HUES64 (cell line): ENCODE measurements at regions not wholly inside any gene's neighbourhood (a gene's known extent, or its start where the extent isn't known, plus 50 kb on each side); places are given as distances from the start of the nearest gene placed in this dataset.
A peak's percentile ranks its signal among the peaks of the same experiment; 100 is the strongest.
"Not testable (repeated sequence)": the region's sequence is repeated elsewhere in the genome, so short reads cannot be mapped to it uniquely, and the experiment has no call there.

Experiments used
- H3K27ac ChIP-seq: 2 replicates; pipeline ENCODE4 v1.7.0; 2013; ENCODE audit warnings: low read depth, low read length, inconsistent platforms
- H3K27me3 ChIP-seq: 2 replicates; pipeline ENCODE4 v1.6.1; 2013; ENCODE audit warnings: mild to moderate bottlenecking, low read length; ENCODE audit not compliant: insufficient read depth
- H3K36me3 ChIP-seq: 2 replicates; pipeline ENCODE4 v1.6.1; 2013; ENCODE audit warnings: mild to moderate bottlenecking, low read length; ENCODE audit not compliant: insufficient read depth
- H3K4me1 ChIP-seq: 2 replicates; pipeline ENCODE4 v1.6.1; 2013; ENCODE audit warnings: mild to moderate bottlenecking, low read length, moderate library complexity; ENCODE audit not compliant: insufficient read depth
- H3K4me3 ChIP-seq: 2 replicates; pipeline ENCODE4 v1.5.1; 2013; ENCODE audit warnings: mild to moderate bottlenecking, low read length, moderate library complexity
- H3K9ac ChIP-seq: 2 replicates; pipeline ENCODE4 v1.6.1; 2013; ENCODE audit warnings: mild to moderate bottlenecking, low read depth, low read length
- H3K9me3 ChIP-seq: 2 replicates; pipeline ENCODE4 v1.6.1; 2013; ENCODE audit warnings: low read depth, low read length; ENCODE audit not compliant: insufficient read depth
- WGBS: fragments of 150-250, 120-280 bp; methylation state at CpG from one replicate; pipeline ENCODE4 v1.1.7; 2013; ENCODE audit warnings: missing lambda C conversion rate; 5-methylcytosine and 5-hydroxymethylcytosine counted together

DNA sequence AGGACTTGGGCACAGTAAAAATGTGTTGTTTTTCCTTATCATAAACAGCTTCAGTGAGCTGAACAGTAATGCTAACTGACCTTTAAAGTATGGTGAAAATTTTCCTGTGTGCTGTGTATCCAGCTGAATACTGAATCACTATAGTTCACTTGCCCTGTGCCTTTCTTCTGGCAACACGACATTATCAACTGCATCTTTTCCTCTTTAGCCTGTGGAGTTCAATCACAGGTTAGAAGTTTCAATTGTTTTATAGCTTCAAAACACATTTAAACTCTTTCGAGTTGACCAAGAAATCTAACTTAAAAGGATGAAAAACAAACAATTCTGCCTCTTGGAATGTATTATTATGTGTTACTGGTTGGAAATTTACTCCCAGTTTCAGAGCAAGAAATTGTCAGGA is 1120.7 kb upstream of the ALCAM start:
- no peak overlapping the region for H3K27ac ChIP-seq
- H3K27me3 ChIP-seq = no peaks in the 10 kb centered on the region
- no peak overlapping the region for H3K9ac ChIP-seq
- WGBS = 96% methylated on average over 2 of the region's 2 CpGs
- H3K36me3 ChIP-seq = no peaks in the 10 kb centered on the region
- H3K9me3 ChIP-seq = no peaks in the 10 kb centered on the region
- peaks cover 8% of the 10 kb centered on the region; the same call in 1 of the 2 replicates for H3K4me1 ChIP-seq
- no peak overlapping the region for H3K4me3 ChIP-seq

DNA sequence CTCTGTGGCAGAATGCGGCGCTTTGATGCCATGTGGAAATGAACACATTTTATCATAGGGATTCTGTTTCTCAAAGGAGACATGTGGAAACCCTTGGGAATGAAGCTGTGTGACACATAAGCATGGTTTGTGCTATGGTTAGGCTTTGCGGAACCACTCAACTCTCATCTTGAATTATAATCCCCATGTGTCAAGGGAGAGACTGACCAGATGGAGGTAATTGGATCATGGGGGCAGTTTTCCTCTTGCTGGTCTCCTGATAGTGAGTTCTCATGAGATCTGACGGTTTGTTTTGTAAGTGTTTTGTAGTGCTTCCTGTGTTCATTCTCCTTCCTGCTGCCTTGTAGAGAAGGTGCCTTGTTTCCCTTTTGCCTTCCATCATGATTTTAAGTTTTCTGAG is 1109.2 kb upstream of the ALCAM start:
- H3K27ac ChIP-seq = no peak overlapping the region
- H3K9ac ChIP-seq = no peak overlapping the region
- H3K27me3 ChIP-seq = no peaks in the 10 kb centered on the region
- 0 out of 2 replicates have a peak, but pooled peaks cover 7% of the 10 kb centered on the region for H3K4me1 ChIP-seq
- no peak overlapping the region for H3K4me3 ChIP-seq
- H3K9me3 ChIP-seq = no peaks in the 10 kb centered on the region
- H3K36me3 ChIP-seq = no peaks in the 10 kb centered on the region
- 91% methylated on average over 4 of the region's 4 CpGs for WGBS

DNA sequence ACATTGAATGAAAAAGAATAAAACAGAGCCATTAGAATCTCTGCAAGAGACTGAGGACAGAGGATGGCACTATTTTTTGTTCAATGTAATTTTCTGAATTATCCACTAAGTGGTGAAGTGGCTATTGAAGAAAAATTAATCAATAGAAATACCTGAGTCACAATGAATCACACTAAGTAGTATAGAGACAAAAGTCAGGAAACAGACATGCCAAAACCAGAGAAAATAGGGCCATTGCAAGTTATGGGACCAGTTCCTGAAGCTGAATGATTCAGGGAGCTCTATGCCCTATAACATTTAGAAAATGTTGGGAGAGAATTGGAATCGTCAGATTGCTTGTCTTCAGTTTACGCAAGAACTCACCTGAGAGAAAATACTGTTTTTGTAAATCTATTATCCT is 1103.2 kb upstream of the ALCAM start:
- H3K9ac ChIP-seq = no peak overlapping the region
- 100% methylated on average over 2 of the region's 2 CpGs for WGBS

DNA sequence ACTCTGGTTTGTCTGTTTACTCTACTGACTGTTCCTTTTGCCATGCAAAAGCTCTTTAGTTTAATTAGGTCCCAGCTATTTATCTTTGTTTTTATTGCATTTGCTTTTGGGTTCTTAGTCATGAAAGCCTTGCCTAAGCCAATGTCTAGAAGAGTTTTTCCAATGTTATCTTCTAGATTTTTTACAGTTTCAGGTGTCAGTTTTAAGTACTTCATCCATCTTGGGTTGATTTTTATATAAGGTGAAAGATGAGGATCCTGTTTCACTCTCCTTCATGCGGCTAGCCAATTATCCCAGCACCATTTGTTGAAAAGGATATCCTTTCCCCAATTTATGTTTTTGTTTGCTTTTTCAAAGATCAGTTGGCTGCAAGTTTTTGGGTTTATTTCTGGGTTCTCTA is 1100.5 kb upstream of the ALCAM start:
- not testable (repeated sequence) for H3K9me3 ChIP-seq, H3K9ac ChIP-seq, H3K36me3 ChIP-seq, H3K4me1 ChIP-seq, H3K4me3 ChIP-seq, H3K27me3 ChIP-seq, H3K27ac ChIP-seq
- no CpG with 5 or more reads among the region's 1 CpG for WGBS

More for the DNA sequence above, 1103.2 kb upstream of the ALCAM start:
- no peaks in the 10 kb centered on the region for H3K27me3 ChIP-seq
- no peak overlapping the region for H3K27ac ChIP-seq
- H3K9me3 ChIP-seq = no peaks in the 10 kb centered on the region
- no peak overlapping the region for H3K4me3 ChIP-seq
- H3K36me3 ChIP-seq = no peaks in the 10 kb centered on the region
- no peaks in the 10 kb centered on the region for H3K4me1 ChIP-seq

DNA sequence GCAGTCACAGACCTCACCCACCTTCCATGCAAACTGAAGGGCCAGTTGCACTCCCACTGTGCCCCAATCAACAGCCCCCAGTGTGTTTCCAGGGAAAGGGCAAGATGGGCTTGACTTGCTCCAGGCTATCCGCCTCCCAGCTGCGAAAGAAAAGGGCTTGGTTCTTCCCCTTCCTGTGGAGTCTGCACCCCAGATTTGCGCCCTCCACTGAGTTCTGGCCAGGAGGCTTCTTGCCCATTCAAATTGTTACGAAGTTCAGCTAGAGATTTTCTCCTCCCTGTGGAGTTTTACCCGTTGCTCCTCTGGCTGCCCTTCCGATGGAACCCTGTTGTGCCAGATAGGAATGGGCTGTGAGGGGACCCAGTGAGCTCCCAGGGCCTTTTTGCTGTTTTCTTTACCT is 1096.9 kb upstream of the ALCAM start:
- peaks cover 12% of the 10 kb centered on the region for H3K9me3 ChIP-seq
- WGBS = 82% methylated on average over 6 of the region's 6 CpGs
- H3K4me3 ChIP-seq = no peak overlapping the region
- no peak overlapping the region for H3K9ac ChIP-seq
- H3K4me1 ChIP-seq = no peaks in the 10 kb centered on the region
- H3K27me3 ChIP-seq = no peaks in the 10 kb centered on the region
- H3K27ac ChIP-seq = no peak overlapping the region
- H3K36me3 ChIP-seq = no peaks in the 10 kb centered on the region

DNA sequence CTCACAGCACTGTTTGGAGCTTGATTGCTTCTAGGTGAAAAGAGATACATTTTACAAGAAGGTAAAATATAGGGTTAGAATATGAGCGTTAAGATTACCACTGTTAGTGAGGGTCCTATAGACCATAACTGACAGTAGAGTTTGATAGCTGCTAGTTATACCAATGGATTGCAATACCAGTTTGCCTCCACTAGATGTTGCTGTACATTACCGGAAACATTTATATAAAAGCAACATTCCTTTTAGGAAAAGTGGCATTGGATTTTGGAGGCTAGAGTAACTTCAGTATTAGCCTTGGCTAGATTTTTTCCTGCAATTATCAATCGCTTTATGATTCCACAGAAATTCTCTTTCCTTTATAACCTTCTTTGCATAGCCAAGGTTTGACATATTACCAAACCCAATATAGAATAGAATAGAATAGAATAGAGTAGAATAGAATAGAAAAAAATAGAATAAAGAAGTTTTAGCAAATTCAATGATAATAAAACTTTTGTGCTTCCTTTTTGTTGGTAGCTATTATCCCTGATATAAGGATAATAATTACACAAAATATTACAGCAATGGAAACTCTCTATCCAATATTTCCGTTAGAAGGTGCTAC is 1093.6 kb upstream of the ALCAM start:
- H3K9me3 ChIP-seq = peaks cover 45% of the 10 kb centered on the region
- H3K9ac ChIP-seq = no peak overlapping the region
- H3K27ac ChIP-seq = no peak overlapping the region
- no peaks in the 10 kb centered on the region for H3K4me1 ChIP-seq
- no peaks in the 10 kb centered on the region for H3K27me3 ChIP-seq
- H3K36me3 ChIP-seq = no peaks in the 10 kb centered on the region
- 47% methylated on average over 3 of the region's 4 CpGs for WGBS
- H3K4me3 ChIP-seq = no peak overlapping the region

DNA sequence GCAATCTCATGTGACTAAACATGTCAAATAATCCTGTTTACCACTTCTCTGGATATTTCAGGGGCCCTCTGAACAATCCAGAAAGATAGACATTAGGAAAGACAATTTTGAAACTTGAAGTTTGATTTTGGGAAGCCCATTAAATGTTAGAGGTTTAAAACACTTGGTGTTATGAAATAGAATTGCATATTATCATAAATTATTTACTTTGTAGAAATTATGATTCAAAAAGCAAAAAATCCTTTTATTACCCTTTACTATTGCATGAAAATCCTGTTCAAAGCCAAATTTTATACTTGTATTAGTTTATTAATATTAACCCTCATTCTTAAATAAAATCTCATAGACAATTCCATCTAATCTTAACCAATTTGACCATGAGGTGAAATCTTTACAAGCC is 1091.5 kb upstream of the ALCAM start:
- no peaks in the 10 kb centered on the region for H3K4me1 ChIP-seq

DNA sequence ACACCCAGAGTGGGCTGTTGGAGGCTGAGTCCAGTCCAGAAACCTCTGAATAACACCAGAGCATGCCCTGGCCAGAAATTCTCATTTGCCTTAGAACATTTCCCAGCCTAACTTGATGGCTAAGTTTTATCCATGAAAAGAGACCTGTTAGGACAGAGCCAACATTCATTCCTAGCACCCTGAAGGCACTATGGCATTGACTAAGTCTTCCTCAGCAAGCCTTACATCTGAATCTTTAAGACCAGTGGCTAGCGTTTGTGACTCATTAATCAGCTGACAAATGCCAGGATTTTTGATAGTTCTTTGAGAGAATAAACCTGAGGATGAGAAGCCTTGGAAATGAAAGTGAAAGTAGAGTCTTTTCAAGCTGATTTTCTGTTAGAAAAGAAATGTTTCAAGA is 1087.1 kb upstream of the ALCAM start:
- no peaks in the 10 kb centered on the region for H3K27me3 ChIP-seq
- 89% methylated on average over 1 of the region's 1 CpG for WGBS
- H3K9me3 ChIP-seq = peaks cover 72% of the 10 kb centered on the region
- H3K27ac ChIP-seq = no peak overlapping the region
- H3K4me3 ChIP-seq = no peak overlapping the region
- no peak overlapping the region for H3K9ac ChIP-seq
- H3K36me3 ChIP-seq = no peaks in the 10 kb centered on the region
- no peaks in the 10 kb centered on the region for H3K4me1 ChIP-seq

More for the DNA sequence above, 1091.5 kb upstream of the ALCAM start:
- Histone ChIP-seq H3K36me3 (no peaks in the 10 kb centered on the region), H3K9ac (no peak overlapping the region), H3K27ac (no peak overlapping the region), H3K4me3 (no peak overlapping the region), H3K9me3 (peaks cover 63% of the 10 kb centered on the region), H3K27me3 (no peaks in the 10 kb centered on the region)

DNA sequence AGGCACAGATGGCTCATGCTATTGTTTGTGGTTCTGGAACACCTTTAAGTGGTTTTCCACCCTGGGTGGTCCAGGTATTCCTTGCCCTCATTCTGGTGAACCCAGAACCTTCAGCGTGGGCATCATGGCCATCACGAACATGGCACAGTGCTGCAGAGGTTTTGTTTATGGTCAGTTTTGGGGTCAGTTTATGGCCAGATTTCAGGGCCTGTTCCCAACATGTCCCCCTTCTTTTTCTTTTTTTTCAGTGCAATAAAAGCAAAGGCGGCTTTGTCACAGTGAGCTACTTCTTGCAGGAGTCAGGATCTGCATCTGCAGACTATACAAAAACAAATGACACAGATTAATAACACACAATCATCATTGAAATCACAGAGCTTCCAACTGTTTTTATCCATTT is 1085.0 kb upstream of the ALCAM start:
- Histone ChIP-seq H3K27ac (no peak overlapping the region), H3K9me3 (peaks cover 66% of the 10 kb centered on the region), H3K4me3 (no peak overlapping the region), H3K9ac (no peak overlapping the region), H3K4me1 (no peaks in the 10 kb centered on the region), H3K27me3 (no peaks in the 10 kb centered on the region), H3K36me3 (no peaks in the 10 kb centered on the region)
- WGBS = 95% methylated on average over 3 of the region's 3 CpGs

DNA sequence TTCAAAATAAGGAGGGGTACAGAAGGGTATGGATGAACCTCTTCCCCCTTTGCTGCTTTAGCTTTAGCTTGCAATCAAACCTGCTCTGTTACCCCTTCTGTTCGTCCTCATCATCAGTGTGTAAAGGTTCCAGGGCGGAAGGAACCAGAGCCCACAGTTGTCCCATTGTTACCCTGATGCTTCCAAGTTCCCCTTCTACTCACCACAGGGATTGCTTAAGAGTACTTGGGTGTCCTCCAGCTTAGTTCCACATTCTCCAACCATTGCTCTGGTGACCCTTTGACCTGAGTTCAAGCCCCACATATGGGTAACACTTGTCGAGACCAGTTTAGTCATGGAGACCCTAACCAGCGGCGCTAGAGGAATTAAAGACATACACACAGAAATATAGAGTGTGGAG is 1080.1 kb upstream of the ALCAM start:
- H3K36me3 ChIP-seq = no peaks in the 10 kb centered on the region
- WGBS = 95% methylated on average over 5 of the region's 5 CpGs
- H3K4me1 ChIP-seq = peaks cover 7% of the 10 kb centered on the region; the same call in 1 of the 2 replicates
- 0 out of 2 replicates have a peak overlapping the region, but pooled peaks have one; percentile 4 for H3K4me3 ChIP-seq
- H3K9ac ChIP-seq = no peak overlapping the region
- H3K9me3 ChIP-seq = peaks cover 39% of the 10 kb centered on the region
- H3K27ac ChIP-seq = no peak overlapping the region
- no peaks in the 10 kb centered on the region for H3K27me3 ChIP-seq

DNA sequence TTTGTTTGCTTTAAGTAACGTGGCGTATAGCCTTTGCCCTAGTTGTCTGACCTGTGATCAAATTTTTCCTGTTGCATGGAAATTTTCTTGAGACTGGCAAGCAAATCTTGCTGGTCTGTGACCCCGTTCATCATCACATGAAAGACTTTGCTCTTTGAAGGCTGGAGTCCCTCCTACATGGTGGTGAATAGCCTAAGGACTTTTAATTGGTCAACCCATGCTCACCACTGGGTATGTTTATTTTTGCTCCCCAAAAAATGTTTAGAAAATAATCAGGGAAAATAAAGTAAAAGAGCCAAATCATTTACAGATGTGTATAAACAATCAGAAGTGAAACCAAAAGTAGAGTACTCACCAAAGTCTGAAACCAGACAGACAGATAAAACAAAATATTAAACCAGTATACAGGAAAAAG is 1075.3 kb upstream of the ALCAM start:
- WGBS = 58% methylated on average over 3 of the region's 3 CpGs
- Histone ChIP-seq H3K9me3 (peaks cover 22% of the 10 kb centered on the region), H3K27ac (no peak overlapping the region), H3K27me3 (no peaks in the 10 kb centered on the region), H3K4me1 (peaks cover 9% of the 10 kb centered on the region; the same call in 1 of the 2 replicates), H3K36me3 (no peaks in the 10 kb centered on the region), H3K4me3 (no peak overlapping the region), H3K9ac (no peak overlapping the region)

DNA sequence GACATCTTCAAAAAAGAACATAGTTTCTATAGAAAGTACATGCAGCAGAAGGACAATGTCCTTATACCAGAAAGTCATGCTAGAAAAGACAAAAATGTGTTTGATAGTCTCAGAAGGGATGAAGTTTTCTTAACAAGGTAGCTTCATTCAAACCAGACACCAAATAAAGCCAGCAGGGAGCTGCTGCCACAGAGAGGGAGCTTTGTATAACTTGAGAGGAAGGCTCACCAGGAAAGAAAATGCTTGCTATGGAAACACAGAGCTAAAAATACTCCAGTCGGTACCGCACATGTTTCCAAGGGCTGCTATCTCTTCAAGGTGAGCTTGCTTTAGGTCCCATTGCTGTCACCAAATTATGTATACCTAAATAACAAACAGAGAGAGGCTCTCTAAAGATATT is 1074.8 kb upstream of the ALCAM start:
- no peaks in the 10 kb centered on the region for H3K27me3 ChIP-seq
- H3K27ac ChIP-seq = no peak overlapping the region
- H3K4me3 ChIP-seq = no peak overlapping the region
- peaks cover 18% of the 10 kb centered on the region for H3K9me3 ChIP-seq
- no peaks in the 10 kb centered on the region for H3K36me3 ChIP-seq
- peaks cover 9% of the 10 kb centered on the region; the same call in 1 of the 2 replicates for H3K4me1 ChIP-seq
- 36% methylated on average over 2 of the region's 2 CpGs for WGBS
- no peak overlapping the region for H3K9ac ChIP-seq
